GM19452 (cell line): ENCODE measurements at regions not wholly inside any gene's neighbourhood (a gene's known extent, or its start where the extent isn't known, plus 50 kb on each side); places are given as distances from the start of the nearest gene placed in this dataset.

Source experiments
- ATAC-seq: cut with Tn5 transposase; IDR thresholded peaks from one replicate; pipeline ENCODE4 v1.9.1; 2021; ENCODE audit not compliant: unreplicated experiment

DNA sequence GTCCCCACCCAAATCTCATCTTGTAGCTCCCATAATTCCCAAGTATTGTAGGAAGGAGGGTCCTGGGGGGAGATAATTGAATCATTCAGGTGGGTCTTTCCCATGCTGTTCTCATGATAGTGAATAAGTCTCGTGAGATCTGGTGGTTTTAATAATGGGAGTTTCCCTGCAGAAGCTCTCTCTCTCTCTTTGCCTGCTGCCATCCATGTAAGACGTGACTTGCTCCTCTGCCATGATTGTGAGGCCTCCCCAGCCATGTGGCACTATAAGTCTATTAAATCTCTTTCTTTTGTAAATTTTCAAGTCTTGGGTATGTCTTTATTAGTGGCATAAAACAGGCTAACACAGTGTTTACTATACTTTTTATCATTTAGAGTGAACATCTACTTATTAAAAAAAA, 338.8 kb downstream of the ANKRD7 start:
- ATAC-seq = no peak

DNA sequence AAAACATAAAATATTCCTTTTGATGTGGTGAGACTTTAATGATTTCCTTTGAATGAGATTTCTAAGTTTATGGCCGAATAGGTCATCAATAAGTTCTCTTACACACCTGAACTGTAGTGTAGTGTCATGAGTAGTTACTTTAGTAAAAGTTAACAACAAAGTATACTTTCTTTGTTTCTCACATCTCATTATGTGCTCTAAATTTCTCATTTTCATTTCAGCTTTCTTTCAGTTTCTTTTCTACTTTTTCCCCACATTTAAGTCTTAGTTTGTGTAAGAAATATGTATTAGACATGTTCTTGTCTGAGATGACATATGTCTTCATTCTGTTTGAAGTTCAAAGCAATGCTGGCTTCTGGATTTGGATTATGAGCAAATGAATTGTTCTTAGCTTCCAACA, 348.1 kb downstream of the ANKRD7 start:
- ATAC-seq = no peak

DNA sequence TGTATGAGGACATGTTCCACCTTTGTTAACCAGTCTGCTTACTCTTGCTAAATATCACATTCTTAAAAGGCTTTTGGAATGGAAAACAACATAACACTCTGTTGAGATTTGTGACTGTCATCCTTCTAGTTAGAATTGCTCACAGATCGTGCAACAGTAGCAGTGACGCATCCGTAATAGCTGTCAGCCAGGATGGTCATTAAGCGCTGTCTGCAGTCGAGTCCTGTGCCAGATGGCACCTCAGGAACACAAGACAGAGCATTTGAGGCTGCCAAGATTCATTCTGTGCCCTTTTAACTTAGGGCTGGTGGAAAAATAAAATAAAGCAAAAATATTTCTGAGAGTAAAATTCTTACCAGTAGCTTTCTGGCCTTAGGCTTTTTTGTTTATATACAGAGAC, 348.6 kb downstream of the ANKRD7 start:
- ATAC-seq = no peak

DNA sequence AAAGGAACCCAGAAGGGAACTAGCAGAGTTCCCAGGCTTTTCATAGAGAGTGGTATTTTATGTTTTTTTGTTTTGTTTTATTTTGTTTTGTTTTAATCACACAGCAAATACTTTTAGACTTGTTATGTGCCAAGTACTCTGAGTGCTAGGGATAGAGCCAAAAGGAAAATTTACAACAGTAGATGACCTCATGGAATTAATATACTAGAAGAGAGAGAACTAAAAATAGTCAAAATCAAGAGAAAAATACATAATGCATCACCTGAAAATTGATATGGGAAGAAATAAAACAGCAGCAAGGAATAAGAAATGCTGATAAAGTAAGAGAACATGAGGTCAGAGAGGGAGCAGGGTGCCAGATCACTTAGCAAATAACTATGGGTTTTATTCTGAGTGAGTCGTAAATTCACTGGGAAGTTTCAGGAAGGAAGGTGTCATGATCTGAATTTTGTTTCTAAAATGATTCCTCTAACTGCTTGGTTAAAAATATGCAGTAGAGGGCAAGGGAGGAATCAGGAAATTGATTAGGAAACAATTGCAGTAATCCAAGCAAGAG, 351.0 kb downstream of the ANKRD7 start:
- no peak for ATAC-seq

DNA sequence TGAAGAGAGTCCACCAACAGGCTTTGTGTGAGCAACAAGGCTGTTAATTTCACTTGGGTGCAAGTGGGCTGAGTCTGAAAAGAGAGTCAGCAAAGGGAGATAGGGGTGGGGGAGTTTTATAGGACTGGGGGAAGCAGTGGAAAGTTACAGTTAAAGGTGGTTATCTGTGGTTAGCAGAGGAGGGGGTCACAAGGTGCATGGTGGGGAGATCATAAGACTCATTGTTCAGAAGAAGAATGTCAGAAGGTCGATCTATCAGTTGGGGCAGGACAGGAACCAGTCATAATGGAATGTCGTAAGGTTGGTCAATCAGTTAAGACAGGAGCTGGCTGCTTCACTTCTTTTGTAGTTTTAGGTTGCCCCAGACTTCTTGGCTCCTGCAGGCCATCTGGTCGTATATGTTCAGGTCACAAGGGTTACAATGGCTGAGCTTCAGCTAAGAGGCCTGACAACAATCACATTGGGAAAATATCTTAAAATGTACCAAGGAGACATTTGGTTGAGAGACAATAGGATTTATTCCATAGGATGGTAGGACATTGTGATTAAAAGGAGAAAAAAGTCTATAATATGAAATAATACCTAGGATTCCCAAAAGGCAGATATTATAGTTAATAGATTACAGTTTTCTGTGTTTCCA, 356.4 kb downstream of the ANKRD7 start:
- ATAC-seq = no peak

DNA sequence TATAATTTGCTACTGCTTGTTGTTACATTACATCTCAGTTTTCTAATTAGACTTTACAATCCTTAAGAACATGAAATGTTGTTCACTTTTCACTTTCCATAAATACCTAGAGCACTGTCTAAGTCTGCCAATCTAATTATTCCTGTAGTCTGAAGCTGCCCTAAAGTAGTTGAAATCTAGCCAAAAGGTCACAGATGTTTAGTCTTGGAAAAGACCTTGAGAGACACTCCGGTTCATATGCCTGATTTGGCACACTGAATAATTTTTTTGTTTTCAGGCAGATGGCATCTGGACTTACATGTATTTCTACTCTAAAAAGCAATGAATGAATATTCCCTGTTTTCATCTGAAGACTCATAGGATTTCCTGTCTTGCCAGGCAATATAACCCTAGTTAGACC, 359.1 kb downstream of the ANKRD7 start:
- no peak for ATAC-seq

DNA sequence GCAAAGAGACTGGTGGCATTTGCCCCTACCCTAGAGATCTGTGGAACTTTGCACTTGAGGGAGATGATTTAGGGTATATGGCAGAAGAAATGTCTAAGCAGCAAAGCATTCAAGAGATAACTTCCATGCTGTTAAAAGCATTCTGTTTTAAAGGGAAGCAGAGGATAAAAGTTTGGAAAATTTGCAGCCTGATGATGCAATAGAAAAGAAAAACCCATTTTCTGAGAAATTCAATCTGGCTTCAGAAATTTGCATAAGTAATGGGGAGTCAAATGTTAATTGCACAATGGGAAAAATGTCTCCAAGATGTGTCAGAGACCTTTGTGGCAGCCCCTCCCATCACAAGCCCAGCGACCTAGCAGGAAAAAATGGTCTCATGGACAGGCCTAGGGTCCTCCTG, 361.7 kb downstream of the ANKRD7 start:
- ATAC-seq = no peak

DNA sequence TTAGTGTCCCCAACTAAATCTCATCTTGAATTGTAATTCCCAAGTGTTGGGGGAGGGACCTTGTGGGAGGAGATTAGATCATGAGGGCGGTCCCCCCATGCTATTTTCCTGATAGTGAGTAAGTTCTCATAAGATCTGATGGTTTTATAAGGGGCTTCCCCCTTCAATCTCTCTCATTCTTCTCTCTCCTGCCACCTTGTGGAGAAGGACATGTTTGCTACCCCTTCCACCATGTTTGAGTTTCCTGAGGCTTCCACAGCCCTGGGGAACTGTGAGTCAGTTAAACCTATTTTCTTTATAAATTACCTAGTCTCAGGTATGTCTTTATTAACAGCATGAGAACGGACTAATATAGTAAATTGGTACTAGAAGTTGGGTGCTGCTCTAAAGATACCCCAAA, 365.6 kb downstream of the ANKRD7 start:
- ATAC-seq = peak; percentile 76

DNA sequence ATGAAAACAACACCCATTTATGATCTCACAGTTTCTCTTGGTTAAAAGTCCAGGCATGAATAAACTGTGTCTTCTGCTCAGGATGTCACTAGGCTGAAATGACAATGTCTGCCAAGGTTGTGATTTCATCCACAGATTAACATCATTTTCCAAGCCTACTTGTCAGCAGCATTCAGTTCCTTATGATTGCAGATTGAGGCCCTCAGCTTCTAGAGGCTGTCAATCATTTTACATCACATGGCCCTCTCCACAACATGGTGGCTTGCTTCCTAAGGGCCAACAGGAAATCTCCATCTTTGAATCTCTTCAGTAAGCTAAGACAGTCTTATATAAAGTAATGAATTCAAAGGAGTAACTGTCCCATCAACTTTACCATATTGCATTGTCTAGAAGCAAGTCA, 377.6 kb downstream of the ANKRD7 start:
- ATAC-seq = no peak

DNA sequence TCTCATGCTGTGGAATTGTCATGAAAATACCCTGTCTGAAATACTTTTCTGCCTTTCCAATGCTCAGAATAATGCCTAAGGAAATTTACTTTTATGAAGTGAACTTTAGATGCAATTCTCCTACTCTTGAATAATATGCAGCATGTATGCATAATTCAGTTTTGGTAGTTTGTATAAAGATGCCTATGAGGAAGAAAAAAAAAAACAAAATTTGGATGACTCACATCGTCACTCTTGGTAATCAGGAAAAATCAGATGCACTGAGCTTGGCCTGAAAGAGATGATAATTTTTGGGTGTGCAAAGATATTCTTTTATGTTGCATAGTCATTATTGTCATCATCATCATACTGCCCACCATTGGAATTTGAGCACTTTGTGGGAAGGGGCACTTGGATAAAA, 382.1 kb downstream of the ANKRD7 start:
- ATAC-seq = no peak

DNA sequence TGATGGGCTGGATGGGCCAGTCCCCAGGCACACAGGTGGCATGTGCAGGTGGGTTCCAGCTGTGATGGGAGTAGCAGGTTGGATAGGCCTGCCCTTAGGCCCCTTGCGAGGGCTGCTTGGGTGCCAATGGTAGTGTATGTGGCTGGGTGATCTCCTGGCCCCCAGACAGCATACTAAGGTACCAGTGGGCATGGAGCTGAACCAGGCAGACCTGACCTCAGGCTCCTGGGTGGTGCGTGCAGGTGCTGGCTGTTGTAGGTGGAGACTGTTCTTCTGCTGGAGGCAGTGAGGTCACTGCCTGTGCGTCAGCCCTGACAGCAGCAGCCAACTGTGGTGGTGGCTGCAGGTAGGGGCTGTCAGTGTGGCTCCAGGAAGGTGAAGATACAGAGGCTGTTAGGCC, 384.7 kb downstream of the ANKRD7 start:
- no peak for ATAC-seq

DNA sequence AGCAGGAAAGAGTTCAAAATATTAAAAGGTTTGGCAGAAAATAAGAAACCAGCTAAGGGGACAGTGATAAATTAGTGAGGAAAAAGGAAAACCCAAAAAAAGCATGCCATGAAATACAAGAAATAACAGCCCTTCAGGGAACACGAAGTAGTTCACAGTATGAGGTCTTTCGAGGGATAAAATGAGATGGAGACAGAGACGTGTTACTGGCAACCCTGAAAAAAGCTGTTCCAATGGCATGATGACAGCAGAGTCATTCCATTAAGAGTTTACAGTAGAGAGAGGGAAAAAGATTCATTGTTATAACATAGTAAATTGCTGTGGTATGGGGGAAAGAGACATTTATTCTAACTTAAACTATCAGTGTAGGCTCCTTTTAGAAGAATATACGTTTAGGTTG, 391.2 kb downstream of the ANKRD7 start:
- ATAC-seq = no peak

DNA sequence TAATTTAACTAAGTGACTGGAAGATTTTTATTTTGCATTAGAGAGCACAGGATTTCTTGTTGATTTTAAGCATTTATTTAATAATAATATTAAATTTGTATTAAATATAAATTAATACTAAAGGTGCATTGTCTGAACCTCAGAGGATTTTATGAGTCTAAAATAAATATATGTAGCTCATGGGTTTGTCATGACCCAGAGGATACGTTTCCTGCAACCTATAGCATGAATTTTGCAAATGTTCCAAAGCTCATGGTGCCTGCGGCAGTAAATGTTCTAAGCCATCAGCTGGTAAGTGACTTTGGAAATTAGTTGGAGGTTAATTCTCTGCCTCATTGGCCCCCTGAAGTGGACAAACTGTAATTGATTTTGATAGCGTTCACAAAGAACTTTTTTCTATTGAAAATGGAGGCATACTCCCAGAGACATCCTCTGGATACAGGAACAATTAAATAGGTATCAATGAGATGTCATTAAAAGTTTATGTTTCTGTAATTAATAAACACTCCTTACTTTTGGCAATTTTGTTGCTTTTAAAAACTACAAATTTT, 397.4 kb downstream of the ANKRD7 start:
- no peak for ATAC-seq

DNA sequence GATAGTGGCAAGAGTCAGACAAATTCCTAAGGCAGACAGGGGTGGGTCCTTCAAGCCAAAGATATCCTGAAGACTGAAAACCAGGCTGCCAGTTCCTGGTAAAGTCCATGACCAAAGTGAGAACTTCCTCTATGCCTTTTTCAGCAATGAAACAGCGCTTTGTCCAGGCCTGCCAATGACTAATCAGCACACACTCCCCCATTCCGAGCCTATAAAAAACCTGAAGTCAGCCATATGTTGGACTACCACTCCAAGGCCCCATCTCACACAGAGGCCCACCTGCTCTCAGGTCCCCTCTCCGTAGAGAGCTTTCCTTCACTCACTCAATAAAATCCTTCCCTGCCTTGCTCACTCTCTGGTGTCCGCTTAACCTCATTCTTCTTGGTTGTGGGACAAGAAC, 402.2 kb downstream of the ANKRD7 start:
- ATAC-seq = no peak

DNA sequence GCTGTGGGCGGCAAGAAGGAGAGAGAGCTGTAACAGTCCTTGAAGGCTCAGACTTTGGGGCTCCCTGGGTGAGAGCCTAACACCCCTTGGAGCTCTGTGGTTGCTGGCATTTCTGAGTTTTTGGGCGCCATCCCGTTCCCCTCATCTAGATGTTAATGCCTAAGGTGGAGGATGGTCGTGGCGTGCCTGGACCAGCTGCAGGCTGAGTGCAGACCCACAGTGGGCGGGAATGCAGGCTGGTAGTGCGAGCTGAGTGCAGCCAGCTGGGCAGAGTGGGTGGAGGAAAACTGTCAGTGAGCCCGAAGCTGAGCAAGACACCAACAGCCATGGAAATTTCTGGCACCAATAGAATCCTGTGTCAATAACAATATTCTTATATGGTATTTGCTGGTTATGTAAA, 403.0 kb downstream of the ANKRD7 start:
- ATAC-seq = no peak

DNA sequence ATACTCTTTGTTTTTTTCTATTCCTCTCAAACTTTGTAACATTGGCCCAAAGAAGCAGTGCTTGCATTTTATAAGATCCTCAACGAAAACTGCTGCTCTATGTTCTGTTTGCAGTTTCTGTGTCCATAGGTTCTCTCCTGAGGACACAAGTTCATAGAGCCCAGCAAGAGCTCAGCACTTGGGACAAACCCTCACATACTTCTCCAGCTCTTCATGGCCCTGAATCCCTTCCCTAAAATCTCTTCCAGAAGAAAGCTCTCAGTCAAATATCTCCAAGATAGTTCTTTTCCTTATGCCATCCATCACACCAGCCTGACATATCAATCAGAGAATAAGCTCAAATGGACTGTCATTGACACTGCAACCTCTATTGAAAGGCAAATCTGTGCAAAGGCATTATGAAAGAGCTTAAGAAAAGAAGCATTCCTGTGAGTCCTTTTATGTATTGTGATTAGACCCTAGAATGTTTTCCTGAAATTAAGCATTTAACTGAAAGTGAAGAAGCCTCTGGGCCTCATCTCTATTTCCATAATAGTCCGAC, 405.5 kb downstream of the ANKRD7 start:
- ATAC-seq = no peak

DNA sequence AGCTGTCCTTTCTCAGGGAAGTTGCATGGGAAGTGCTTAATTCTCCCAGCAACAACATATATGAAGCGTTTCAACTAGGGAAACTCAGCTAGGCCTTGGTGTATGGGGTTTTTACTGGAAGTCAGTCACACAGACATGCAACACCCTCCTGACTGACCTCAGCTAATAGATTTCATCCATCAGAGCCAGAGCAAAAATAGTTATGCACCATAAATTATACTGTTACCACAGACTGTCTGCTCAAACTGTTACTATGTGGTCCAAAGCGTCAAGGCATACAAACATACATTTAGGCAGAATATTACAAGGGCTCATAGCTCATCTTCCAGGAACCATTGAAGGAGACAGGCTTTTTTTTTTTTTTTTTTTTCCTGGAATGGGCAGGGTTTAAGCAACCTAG, 417.9 kb downstream of the ANKRD7 start:
- no peak for ATAC-seq

DNA sequence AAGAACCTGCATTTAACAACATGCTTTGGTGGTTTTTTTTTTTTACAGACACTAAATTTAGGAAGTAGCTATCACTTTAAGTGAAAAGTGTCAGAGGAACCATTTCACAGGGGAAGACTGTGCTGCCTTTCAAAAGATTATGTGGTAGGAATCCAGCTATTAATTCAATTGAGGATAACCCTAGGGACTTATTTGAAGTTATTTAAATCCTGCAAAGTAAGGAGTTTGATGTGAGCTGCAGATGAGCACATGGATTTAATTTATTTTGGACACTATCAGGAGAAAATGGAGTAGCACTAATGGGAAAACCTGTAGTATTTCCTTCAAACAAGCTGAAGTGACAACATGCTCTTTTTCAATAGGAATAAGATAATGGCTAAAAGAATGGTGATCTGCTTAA, 419.8 kb downstream of the ANKRD7 start:
- ATAC-seq = no peak

DNA sequence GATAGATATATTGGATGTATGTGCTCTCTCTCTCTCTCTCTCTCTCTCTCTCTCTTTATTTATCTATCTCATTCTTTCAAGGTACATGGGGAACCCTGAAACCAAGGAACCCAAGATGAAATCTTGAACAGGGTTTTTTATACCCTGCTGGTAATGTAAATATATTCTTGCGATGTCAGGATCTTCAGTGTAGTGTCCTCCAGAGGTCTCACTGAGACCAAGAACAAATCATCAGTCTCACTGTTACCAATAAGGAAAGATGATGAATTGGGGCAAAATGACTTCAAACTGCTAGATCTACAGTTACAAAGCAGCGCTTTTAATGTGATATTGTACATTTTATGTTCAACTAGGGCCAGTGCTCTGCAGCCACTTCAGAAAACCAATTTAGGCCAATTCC, 423.5 kb downstream of the ANKRD7 start:
- no peak for ATAC-seq

DNA sequence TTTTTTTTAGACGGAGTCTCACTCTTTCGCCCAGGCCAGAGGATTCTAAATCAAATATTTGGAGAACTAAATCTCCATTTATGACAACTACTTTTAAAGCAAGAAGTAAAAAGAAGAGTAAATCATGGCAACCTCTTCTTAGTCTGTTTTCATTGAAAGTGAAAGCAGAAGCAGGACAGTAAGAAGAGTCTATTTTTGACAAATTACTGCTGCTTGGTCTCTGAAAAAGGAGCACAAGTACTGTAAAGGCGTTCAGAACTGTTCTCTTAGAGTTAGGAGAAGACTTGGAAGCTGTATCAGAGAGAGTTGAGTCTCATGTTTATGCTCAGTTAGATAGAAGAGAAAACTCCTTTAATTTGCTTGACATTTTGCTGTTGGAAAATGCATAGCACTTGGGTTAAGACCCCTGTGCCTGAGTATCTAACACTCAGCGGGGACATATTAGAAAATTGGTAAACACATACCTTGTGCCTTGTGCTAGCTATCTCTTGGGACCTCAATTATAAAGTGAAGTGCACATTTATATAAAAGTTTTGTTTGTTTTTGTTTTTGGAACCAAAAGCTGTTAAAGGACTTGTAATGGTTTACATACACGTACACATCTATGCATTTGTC, 433.0 kb downstream of the ANKRD7 start:
- no peak for ATAC-seq

DNA sequence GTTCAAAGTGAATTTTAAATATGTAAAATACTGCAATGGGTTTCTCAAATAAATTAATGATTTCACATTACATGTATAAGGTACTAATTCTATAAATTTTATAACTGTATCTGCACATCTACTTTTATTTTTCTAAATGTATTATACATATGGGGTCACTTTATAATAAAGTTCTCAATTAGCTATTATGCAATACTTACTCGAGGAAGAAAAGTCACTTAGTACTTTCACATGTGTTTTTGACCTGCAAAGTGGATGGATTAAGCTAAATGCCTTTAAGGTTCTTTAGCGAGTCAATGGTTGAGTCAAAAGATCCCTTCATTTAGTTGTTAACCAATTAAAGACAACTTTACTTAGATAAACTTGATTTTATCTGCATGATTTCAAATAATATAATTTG, 437.8 kb downstream of the ANKRD7 start:
- no peak for ATAC-seq

DNA sequence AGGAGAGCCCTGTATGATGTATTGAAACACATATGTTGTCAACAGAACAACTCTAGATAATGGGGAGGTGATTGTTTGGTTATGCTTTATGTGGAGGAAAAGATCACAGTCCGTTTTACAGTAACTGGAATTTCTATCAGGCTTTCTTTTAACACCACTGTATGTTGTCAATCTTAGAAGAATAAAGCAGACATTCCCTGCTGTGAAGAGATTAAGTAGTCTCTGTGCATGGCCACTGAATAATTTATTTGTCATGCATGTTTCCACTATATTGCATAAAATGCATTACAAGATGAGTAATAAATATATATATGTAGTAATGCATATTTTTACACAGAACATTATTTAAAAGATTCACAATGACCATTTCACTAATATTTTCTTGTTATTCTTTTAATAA, 440.0 kb downstream of the ANKRD7 start:
- ATAC-seq = no peak
